GM12872 (cell line): ENCODE measurements at regions not wholly inside any gene's neighbourhood (a gene's known extent, or its start where the extent isn't known, plus 50 kb on each side); places are given as distances from the start of the nearest gene placed in this dataset.

Experiments used
- CTCF ChIP-seq: IDR thresholded peaks from 3 replicates; pipeline ENCODE4 v1.5.1; 2011; ENCODE audit warnings: low read depth, mild to moderate bottlenecking, low read length, moderate library complexity; ENCODE audit not compliant: insufficient read depth

DNA sequence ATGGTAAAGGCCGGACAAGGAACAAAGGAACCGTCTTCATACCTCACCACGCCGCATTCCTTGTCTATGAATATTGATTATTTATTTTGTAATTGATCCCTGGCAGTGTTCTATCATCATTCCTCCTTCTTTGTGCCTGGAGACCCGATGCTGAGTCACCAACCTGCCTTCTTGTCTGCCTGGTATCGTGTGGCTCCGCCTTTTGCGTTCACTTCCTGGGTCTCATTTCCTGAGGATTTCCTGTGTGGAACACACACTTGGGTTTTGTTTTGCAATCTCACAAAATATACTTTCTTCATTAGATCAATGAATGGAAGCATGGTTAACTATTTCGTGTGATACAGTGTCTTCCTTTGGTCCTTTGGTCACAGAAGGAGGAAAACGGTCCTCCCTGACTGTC lies 95.5 kb upstream of the SNTG2 start:
- TF ChIP-seq CTCF = no peak

- peak; percentile 74 for TF ChIP-seq CTCF
Measured at GRCh38 chr2:854460-854859, 96.2 kb upstream of the SNTG2 start.

GRCh38 chr2:853203-853870 lies 97.3 kb upstream of the SNTG2 start:
- no peak for TF ChIP-seq CTCF

DNA sequence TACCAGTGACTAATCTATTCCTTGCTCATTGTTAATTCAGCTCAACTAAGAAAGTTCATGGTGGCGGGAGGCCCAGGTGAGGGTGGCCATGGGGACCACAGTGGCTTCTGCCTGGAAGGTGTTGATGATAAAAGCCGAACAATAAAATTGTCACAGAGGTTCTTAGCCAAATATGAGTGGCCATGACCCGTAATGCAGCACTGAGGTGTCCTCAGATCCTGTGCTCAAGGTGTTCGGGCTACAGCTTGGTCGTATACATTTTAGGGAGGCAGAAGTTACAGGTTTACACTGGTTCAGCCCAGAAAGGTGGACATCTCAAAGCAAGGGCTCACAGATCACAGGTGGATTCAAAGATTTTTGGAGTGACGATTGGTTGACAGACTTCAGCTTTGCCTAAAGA lies 98.5 kb upstream of the SNTG2 start:
- no peak for TF ChIP-seq CTCF

- no peak for TF ChIP-seq CTCF
Measured at GRCh38 chr2:851680-852079, 99.0 kb upstream of the SNTG2 start.

- no peak for TF ChIP-seq CTCF
Measured at GRCh38 chr2:851078-851477, 99.6 kb upstream of the SNTG2 start.

DNA sequence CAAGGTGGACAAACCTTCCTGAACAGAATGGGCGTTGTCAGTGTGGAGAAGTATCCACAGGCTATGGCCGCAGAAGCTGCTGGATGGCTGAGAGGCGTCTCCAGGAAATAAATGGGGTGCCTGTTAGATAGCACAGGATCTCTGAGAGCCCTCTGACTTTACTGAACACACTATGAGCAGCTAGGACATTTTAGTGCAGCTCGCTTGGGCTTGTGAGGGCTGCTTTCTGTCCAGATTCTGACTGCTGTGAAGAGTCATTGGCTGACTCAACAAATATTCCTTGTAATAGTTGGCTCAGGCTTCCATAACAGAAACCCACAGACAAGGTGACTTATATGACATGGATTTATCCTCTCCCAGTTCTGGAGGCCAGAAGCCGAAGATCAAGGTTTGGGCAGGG lies 100.2 kb upstream of the SNTG2 start:
- no peak for TF ChIP-seq CTCF
